Testis (tissue), 2 donors: ENCODE measurements at regions not wholly inside any gene's neighbourhood (a gene's known extent, or its start where the extent isn't known, plus 50 kb on each side); places are given as distances from the start of the nearest gene placed in this dataset.

Experiments
- POLR2A ChIP-seq: fragments of 450-650 bp; IDR thresholded peaks from one replicate; pipeline ENCODE4 v1.6.1; 2017; ENCODE audit warnings: antibody characterized with exemption, mild to moderate bottlenecking, moderate library complexity
- TF ChIP-seq, protein P1 (sequence below), 3 experiments: fragments of 450-650 bp in 2 of 3; fragments of 200-600 bp in 1 of 3; sonication (generic) in 1 of 3; IDR thresholded peaks; one replicate each; pipeline ENCODE4 v1.5.1; 2016 to 2019; ENCODE audit warnings: antibody characterized with exemption in 3 of 3, mild to moderate bottlenecking in 2 of 3, moderate library complexity in 1 of 3

DNA sequence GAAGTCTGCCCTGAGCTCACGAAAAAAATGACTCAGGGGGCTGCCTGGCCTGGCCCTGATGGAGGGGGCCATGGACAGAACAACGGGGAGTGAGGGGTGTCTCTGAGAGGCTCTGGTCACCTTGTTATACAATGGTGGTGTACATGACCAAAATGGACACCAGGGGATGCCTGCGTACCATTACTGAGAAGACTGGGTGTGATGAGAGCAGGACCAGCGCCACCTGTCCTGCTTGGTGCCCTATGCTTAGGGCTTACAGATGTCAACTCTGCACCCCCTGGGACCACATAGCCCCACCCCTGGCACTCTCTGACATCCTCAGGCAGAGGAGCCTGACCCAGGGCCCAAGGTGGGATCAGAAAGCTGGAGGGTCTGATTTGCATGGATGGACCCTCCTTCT, 104.8 kb downstream of the ZNF280B start:
- TF ChIP-seq, protein P1, sequence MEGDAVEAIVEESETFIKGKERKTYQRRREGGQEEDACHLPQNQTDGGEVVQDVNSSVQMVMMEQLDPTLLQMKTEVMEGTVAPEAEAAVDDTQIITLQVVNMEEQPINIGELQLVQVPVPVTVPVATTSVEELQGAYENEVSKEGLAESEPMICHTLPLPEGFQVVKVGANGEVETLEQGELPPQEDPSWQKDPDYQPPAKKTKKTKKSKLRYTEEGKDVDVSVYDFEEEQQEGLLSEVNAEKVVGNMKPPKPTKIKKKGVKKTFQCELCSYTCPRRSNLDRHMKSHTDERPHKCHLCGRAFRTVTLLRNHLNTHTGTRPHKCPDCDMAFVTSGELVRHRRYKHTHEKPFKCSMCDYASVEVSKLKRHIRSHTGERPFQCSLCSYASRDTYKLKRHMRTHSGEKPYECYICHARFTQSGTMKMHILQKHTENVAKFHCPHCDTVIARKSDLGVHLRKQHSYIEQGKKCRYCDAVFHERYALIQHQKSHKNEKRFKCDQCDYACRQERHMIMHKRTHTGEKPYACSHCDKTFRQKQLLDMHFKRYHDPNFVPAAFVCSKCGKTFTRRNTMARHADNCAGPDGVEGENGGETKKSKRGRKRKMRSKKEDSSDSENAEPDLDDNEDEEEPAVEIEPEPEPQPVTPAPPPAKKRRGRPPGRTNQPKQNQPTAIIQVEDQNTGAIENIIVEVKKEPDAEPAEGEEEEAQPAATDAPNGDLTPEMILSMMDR (IDR thresholded peaks at IDR 0.05), result no peak
- TF ChIP-seq POLR2A, result no peak
